ENCODE measurements at regions not wholly inside any gene's neighbourhood (a gene's known extent, or its start where the extent isn't known, plus 50 kb on each side); places are given as distances from the start of the nearest gene placed in this dataset.

DNA sequence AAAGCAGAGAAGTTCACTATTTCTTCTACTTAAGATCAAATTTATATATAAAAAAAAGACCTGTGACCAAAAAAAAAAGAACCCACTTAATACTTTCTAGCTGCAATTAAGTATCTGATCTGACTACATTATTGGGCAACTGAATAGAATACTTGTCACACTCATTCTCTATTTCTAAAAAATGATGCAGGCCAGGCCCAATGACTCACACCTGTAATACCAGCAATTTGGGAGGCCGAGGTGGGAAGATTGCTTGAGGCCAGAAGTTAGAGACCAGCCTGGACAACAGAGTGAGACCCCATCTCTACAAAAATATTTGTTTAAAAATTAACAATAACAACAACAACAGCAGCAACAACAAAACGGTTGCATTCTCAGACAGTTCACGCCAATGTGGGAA lies 108.8 kb upstream of the BMP2K start:
- TF ChIP-seq, protein P1, sequence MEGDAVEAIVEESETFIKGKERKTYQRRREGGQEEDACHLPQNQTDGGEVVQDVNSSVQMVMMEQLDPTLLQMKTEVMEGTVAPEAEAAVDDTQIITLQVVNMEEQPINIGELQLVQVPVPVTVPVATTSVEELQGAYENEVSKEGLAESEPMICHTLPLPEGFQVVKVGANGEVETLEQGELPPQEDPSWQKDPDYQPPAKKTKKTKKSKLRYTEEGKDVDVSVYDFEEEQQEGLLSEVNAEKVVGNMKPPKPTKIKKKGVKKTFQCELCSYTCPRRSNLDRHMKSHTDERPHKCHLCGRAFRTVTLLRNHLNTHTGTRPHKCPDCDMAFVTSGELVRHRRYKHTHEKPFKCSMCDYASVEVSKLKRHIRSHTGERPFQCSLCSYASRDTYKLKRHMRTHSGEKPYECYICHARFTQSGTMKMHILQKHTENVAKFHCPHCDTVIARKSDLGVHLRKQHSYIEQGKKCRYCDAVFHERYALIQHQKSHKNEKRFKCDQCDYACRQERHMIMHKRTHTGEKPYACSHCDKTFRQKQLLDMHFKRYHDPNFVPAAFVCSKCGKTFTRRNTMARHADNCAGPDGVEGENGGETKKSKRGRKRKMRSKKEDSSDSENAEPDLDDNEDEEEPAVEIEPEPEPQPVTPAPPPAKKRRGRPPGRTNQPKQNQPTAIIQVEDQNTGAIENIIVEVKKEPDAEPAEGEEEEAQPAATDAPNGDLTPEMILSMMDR (conservative IDR thresholded peaks at IDR 0.05; ENCODE audit: low read length), result no peak
- no peak overlapping the region for H3K4me3 ChIP-seq (ENCODE audit: low read length)
- no peak for DNase-seq (ENCODE audit: low read depth)

DNA sequence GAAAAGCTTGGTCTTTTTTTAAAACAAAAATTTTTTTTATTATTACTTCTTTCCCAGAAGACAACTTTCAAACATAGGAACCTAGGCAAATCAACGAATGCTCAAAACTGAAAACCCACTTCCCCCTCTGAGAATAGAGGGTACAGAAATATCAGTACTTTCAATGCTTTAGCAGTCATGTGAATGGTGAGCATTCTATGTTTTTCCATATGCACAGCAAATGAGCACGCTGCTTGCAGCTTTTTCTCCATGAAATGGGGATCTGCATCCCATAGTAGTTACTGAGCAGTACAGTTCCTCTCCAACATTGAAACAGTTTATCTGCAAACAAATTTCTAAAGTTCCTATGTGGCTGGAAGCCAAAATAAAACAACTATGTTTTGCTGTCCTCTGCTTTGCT lies 108.4 kb upstream of the BMP2K start:
- no peak overlapping the region for H3K4me3 ChIP-seq (ENCODE audit: low read length)
- TF ChIP-seq, protein P1 (conservative IDR thresholded peaks at IDR 0.05; ENCODE audit: low read length), result no peak
- DNase-seq (ENCODE audit: low read depth), result no peak

DNA sequence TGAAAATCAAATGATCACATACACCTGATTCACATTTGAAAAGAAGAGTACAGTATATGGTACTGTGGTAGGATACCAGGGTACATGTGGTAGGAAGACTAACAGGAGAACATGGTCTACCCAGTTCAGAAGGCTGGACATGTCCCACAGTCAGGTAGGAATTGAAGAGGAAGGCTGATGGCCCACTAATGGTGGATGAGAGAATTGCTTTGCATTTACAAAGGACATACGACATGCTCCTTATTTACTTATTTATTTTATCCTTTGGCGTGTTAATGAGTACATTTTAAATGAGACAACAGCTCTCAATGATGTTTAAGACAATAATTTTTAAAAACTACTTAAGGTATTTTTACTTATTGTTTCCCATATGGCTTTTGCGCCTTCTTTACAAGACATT lies 106.7 kb upstream of the BMP2K start:
- no peak for DNase-seq (ENCODE audit: low read depth)
- no peak overlapping the region for H3K4me3 ChIP-seq (ENCODE audit: low read length)
- TF ChIP-seq, protein P1 (conservative IDR thresholded peaks at IDR 0.05; ENCODE audit: low read length), result no peak

DNA sequence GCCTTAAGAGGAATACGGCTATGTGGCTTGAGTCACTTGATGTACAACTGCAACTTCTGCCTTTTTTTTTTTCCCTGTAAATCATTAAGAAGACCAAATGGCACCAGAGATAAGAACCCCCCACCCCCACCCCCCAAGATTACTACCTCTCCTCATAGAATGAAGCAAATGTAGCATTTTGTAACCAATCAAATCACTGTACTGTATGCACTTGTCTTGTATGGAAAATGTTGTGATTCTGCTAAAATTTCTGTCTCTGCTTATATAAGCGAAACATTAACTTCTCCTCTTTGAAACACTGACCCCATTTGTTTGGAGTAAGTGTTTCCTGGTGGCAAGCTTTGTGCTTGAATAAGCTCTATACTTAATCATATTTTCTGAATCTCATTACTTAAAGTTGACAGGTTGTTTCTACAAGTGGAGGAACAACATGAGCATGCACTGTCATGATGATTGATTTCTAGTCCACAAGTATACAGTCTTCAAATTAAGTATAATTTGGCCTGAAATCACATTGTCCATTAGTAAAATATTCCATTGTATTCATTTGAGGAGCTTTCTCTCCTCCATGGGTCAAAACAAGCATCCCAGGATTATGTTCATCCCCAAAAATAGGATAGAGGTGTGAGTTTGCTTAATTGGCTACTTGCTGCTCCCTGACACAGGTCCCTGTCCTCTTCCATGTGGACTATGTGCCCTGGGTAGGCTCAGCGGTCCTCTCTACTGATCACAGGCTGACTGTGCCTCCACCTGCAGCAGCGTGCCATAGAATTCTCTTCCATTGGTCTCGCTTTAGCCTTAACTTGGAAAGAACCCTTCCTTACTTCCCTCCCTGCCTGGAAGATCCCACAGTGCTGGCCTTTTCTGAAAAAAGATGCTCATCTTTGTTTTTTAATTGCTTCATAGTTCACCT lies 104.0 kb upstream of the BMP2K start:
- TF ChIP-seq, protein P1 (conservative IDR thresholded peaks at IDR 0.05; ENCODE audit: low read length), result no peak
- H3K4me3 ChIP-seq (ENCODE audit: low read length), result no peak overlapping the region
- DNase-seq (ENCODE audit: low read depth), result no peak

DNA sequence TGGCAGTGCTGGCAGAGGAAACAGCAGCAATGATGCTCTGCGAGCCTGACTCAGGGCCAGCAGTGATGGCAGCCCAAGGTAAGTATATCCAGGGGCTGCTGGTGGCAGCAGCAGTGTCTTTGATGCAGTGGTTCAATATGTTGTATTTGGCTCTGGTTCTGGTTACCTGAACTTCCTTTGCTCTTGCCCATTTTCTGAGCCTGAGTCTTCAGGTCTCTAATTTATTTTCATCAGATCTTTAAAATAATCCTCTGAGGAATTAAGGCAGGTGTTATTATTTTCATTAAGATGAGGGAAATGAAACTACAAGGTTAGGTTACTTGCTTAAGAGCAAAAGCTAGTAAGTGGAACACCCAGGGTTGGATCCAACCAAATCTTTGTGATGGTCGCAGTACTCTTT lies 102.8 kb upstream of the BMP2K start:
- no peak for DNase-seq (ENCODE audit: low read depth)
- no peak overlapping the region for H3K4me3 ChIP-seq (ENCODE audit: low read length)
- TF ChIP-seq, protein P1 (conservative IDR thresholded peaks at IDR 0.05; ENCODE audit: low read length), result no peak

DNA sequence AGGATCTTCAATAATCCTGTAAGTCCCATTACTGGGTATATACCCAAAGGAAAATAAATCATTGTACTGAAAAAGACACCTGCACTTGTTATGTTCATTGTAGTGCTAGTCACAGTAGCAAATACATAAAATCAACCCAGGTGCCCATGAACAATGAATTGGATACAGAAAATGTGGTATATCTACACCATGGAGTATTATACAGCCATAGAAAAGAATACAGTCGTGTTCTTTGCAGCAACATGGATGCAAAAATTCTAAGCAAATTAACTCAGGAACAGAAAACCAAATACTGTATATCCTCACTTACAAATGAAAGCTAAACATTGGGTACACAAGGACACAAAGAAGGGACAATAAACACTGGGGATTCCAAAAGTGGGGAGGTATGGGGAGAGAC lies 100.8 kb upstream of the BMP2K start:
- DNase-seq (ENCODE audit: low read depth), result no peak
- H3K4me3 ChIP-seq (ENCODE audit: low read length), result no peak overlapping the region
- TF ChIP-seq, protein P1 (conservative IDR thresholded peaks at IDR 0.05; ENCODE audit: low read length), result no peak

DNA sequence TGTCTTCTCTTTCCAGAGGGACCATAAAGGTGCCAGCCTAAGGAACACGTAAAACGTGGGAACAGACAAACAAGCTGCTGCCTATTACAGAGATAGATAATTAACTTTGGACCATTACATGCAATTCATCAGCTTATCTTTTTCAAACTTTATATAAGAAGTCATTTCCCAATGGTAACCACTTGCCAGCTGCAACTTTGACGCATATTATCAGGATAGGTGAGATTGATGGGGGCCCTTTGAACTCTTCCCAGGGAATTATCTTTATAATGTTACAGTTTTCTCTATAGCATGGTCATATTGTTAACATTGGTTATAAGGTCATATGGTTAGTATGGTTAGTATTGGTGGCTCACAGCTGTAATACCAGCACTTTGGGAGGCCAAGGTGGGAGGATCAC lies 94.1 kb upstream of the BMP2K start:
- H3K4me3 ChIP-seq (ENCODE audit: low read length), result no peak overlapping the region
- DNase-seq (ENCODE audit: low read depth), result no peak
- TF ChIP-seq, protein P1 (conservative IDR thresholded peaks at IDR 0.05; ENCODE audit: low read length), result no peak
